Upper lobe of left lung (tissue), 6 donors: ENCODE measurements at regions not wholly inside any gene's neighbourhood (a gene's known extent, or its start where the extent isn't known, plus 50 kb on each side); places are given as distances from the start of the nearest gene placed in this dataset.

ENCODE experiments used
- ATAC-seq, 2 donors: fragments of 200-7000 bp; cut with Tn5 transposase; one replicate each; pipeline ENCODE4 v1.9.1; 2022; ENCODE audit warnings: mild to moderate bottlenecking in 2 of 2, moderate library complexity in 2 of 2; ENCODE audit not compliant: low FRiP score in 2 of 2
- DNase-seq, 2 donors: peaks; one replicate each; pipeline ENCODE4 v3.0.0-alpha.2; 2019 to 2020
- H3K27ac ChIP-seq, 4 donors: fragments of 200-600 bp; sonication (generic); one replicate each; pipeline ENCODE4 v1.5.1; 2016 to 2019
- H3K27me3 ChIP-seq, 4 donors: fragments of 200-600 bp; sonication (generic); one replicate each; pipeline ENCODE4 v1.5.1; 2017 to 2019
- H3K36me3 ChIP-seq, 4 donors: fragments of 200-600 bp; sonication (generic); one replicate each; pipeline ENCODE4 v1.5.1; 2016 to 2019
- H3K4me1 ChIP-seq, 4 donors: fragments of 200-600 bp; sonication (generic); one replicate each; pipeline ENCODE4 v1.5.1; 2018 to 2019
- H3K4me3 ChIP-seq, 4 donors: fragments of 200-600 bp; sonication (generic); one replicate each; pipeline ENCODE4 v1.5.1; 2017 to 2019; ENCODE audit warnings: mild to moderate bottlenecking in 2 of 4, moderate library complexity in 1 of 4
- H3K9me3 ChIP-seq, 4 donors: fragments of 200-600 bp; sonication (generic); one replicate each; pipeline ENCODE4 v1.5.1; 2018 to 2019
- EP300 ChIP-seq, 4 donors: sonication (generic); formaldehyde crosslinking; IDR thresholded peaks; one replicate each; pipeline ENCODE4 v1.5.1; 2017; ENCODE audit warnings: antibody characterized with exemption in 4 of 4, control low read depth in 2 of 4
- POLR2A ChIP-seq, 4 donors: fragments of 450-650 bp; IDR thresholded peaks; one replicate each; pipeline ENCODE4 v1.5.1; 2016 to 2017; ENCODE audit warnings: antibody characterized with exemption in 4 of 4, mild to moderate bottlenecking in 2 of 4
- POLR2AphosphoS5 ChIP-seq, 2 donors: sonication (generic); formaldehyde crosslinking; IDR thresholded peaks; one replicate each; pipeline ENCODE4 v1.5.1; 2017; ENCODE audit warnings: antibody characterized with exemption in 2 of 2
- WGBS, 2 donors: methylation state at CpG; one replicate each; pipeline ENCODE4 v1.1.5; 2017 to 2018; 5-methylcytosine and 5-hydroxymethylcytosine counted together
- TF ChIP-seq, protein P1 (sequence below), 6 experiments: fragments of 450-650 bp in 4 of 6; fragments of 200-600 bp in 2 of 6; sonication (generic) in 2 of 6; IDR thresholded peaks; one replicate each; pipeline ENCODE4 v1.5.1; 2016 to 2019; ENCODE audit warnings: antibody characterized with exemption in 6 of 6
- donor health status: DM: no; HTN: no; CAD: no; lungs with moderate emphysema.
- donor health status: DM: no; HTN: yes; CAD: no; lungs with severe emphysema.

DNA sequence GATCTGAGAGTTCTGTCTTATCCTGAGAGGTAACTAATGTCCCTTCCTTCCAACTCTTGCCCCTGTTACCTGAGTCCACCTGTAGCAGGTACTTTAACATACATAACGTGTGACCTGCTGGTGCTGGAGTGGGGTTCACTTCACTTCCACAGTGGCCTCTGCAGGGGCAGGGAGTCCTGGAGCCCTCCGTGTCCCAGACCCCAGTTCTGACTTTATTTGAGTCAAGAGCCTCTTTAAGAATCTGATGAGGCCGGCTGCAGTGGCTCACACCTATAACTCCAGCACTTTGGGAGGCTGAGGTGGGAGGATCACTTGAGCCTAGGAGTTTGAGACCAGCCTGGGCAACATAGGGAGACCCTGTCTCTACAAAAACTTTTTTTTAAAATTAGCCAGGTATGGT, 117.0 kb upstream of the RET start:
- WGBS, 2 donors = 69 to 79% methylated on average over 3 of the region's 3 CpGs
- no peak for TF ChIP-seq EP300 (IDR thresholded peaks at IDR 0.05)
- TF ChIP-seq, protein P1, sequence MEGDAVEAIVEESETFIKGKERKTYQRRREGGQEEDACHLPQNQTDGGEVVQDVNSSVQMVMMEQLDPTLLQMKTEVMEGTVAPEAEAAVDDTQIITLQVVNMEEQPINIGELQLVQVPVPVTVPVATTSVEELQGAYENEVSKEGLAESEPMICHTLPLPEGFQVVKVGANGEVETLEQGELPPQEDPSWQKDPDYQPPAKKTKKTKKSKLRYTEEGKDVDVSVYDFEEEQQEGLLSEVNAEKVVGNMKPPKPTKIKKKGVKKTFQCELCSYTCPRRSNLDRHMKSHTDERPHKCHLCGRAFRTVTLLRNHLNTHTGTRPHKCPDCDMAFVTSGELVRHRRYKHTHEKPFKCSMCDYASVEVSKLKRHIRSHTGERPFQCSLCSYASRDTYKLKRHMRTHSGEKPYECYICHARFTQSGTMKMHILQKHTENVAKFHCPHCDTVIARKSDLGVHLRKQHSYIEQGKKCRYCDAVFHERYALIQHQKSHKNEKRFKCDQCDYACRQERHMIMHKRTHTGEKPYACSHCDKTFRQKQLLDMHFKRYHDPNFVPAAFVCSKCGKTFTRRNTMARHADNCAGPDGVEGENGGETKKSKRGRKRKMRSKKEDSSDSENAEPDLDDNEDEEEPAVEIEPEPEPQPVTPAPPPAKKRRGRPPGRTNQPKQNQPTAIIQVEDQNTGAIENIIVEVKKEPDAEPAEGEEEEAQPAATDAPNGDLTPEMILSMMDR (IDR thresholded peaks at IDR 0.05) = no peak
- no peak for TF ChIP-seq POLR2AphosphoS5 (IDR thresholded peaks at IDR 0.05)
- TF ChIP-seq POLR2A (IDR thresholded peaks at IDR 0.05) = no peak
- Histone ChIP-seq H3K9me3 (no peaks in the 10 kb centered on the region), H3K4me3 (no peak overlapping the region), H3K36me3 (no peaks in the 10 kb centered on the region), H3K27me3 (no peaks in the 10 kb centered on the region), H3K27ac (no peak overlapping the region), H3K4me1 (no peaks in the 10 kb centered on the region)
- DNase-seq = no peak
- ATAC-seq = no peak

GRCh38 chr10:42960491-42960990, 116.3 kb upstream of the RET start:
- Histone ChIP-seq H3K9me3 (no peaks in the 10 kb centered on the region), H3K4me3 (no peak overlapping the region), H3K36me3 (no peaks in the 10 kb centered on the region), H3K27ac (no peak overlapping the region), H3K4me1 (no peaks in the 10 kb centered on the region), H3K27me3 (no peaks in the 10 kb centered on the region)
- TF ChIP-seq POLR2A (IDR thresholded peaks at IDR 0.05) (no peak), POLR2AphosphoS5 (IDR thresholded peaks at IDR 0.05) (no peak), EP300 (IDR thresholded peaks at IDR 0.05) (no peak)
- TF ChIP-seq, protein P1 (IDR thresholded peaks at IDR 0.05) = no peak
- DNase-seq (no peak), ATAC-seq (peak; percentile 34 to 50)
- whole genome bisulfite sequencing, 2 donors = 53 to 80% methylated on average over 2 to 7 of the region's 7 CpGs

- Histone ChIP-seq H3K4me1 (no peaks in the 10 kb centered on the region), H3K36me3 (no peaks in the 10 kb centered on the region), H3K27ac (no peak overlapping the region), H3K27me3 (no peaks in the 10 kb centered on the region), H3K4me3 (no peak overlapping the region), H3K9me3 (no peaks in the 10 kb centered on the region)
- peak in 1 of 2 donors; percentile 50 for ATAC-seq
- no peak for TF ChIP-seq POLR2A (IDR thresholded peaks at IDR 0.05)
- TF ChIP-seq, protein P1 (IDR thresholded peaks at IDR 0.05) = no peak
- TF ChIP-seq POLR2AphosphoS5 (IDR thresholded peaks at IDR 0.05) = no peak
- no peak for TF ChIP-seq EP300 (IDR thresholded peaks at IDR 0.05)
- DNase-seq = no peak
- 80 to 82% methylated on average over 8 to 10 of the region's 10 CpGs for WGBS, 2 donors
Measured at GRCh38 chr10:42960991-42961795, 115.7 kb upstream of the RET start.

GRCh38 chr10:42961796-42962109, 115.1 kb upstream of the RET start:
- Histone ChIP-seq H3K27me3 (no peaks in the 10 kb centered on the region), H3K4me3 (no peak overlapping the region), H3K4me1 (no peaks in the 10 kb centered on the region), H3K9me3 (no peaks in the 10 kb centered on the region), H3K27ac (no peak overlapping the region), H3K36me3 (no peaks in the 10 kb centered on the region)
- DNase-seq (peak in 1 of 2 donors; percentile 38), ATAC-seq (peak in 1 of 2 donors; percentile 64)
- WGBS, 2 donors = 80 to 84% methylated on average over 1 to 6 of the region's 6 CpGs
- TF ChIP-seq EP300 (IDR thresholded peaks at IDR 0.05) (no peak), POLR2A (IDR thresholded peaks at IDR 0.05) (no peak), POLR2AphosphoS5 (IDR thresholded peaks at IDR 0.05) (no peak)
- TF ChIP-seq, protein P1 (IDR thresholded peaks at IDR 0.05) = no peak
